ENCODE measurements at regions not wholly inside any gene's neighbourhood (a gene's known extent, or its start where the extent isn't known, plus 50 kb on each side); places are given as distances from the start of the nearest gene placed in this dataset.

DNA sequence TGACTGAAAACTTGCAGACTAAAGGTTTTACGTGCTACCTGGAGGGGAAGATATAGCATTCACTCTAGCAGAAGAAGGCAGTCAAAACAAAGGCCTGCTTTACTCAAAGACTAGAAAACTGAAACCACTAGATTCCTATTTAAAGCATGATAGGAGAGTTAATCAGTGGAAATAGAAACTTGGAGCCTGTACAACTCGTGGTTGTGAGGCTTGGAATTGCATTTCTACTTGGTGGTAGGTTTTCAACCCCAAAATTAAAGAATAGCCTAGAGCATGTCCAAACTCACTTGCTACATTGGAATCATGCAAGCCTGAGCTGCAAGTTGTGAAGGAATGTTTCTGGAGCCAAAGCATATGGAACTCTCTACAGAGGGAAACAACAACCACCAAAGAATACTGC is 1526.4 kb upstream of the NUDT12 start:
- H3K9me2 ChIP-seq (ENCODE audit: insufficient read depth, low read length) = no peaks in the 10 kb centered on the region
- no peaks in the 10 kb centered on the region for H3K36me3 ChIP-seq (ENCODE audit: insufficient read depth, low read length)
- no peaks in the 10 kb centered on the region for H3K9me3 ChIP-seq (ENCODE audit: low read length)
- POLR2A ChIA-PET = no interaction called here
- H4K20me1 ChIP-seq (ENCODE audit: insufficient read depth, low read length) = no peaks in the 10 kb centered on the region
- TF ChIP-seq, protein P1, sequence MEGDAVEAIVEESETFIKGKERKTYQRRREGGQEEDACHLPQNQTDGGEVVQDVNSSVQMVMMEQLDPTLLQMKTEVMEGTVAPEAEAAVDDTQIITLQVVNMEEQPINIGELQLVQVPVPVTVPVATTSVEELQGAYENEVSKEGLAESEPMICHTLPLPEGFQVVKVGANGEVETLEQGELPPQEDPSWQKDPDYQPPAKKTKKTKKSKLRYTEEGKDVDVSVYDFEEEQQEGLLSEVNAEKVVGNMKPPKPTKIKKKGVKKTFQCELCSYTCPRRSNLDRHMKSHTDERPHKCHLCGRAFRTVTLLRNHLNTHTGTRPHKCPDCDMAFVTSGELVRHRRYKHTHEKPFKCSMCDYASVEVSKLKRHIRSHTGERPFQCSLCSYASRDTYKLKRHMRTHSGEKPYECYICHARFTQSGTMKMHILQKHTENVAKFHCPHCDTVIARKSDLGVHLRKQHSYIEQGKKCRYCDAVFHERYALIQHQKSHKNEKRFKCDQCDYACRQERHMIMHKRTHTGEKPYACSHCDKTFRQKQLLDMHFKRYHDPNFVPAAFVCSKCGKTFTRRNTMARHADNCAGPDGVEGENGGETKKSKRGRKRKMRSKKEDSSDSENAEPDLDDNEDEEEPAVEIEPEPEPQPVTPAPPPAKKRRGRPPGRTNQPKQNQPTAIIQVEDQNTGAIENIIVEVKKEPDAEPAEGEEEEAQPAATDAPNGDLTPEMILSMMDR (conservative IDR thresholded peaks at IDR 0.05; ENCODE audit: low read length) = no peak
- TF ChIP-seq EZH2phosphoT487 (IDR thresholded peaks at IDR 0.05; ENCODE audit: borderline replicate concordance, low read depth, low read length) = no peak
- intact Hi-C loops (cut with micrococcal nuclease; ENCODE audit: unreplicated experiment) = no loop called here
- H3K79me2 ChIP-seq (ENCODE audit: insufficient read depth, low read depth, low read length) = no peaks in the 10 kb centered on the region
- DNase-seq (ENCODE audit: low spot score) = no peak
- H3K27ac ChIP-seq (ENCODE audit: low read depth, low read length, poor library complexity, severe bottlenecking) = no peak overlapping the region
- no peak overlapping the region for H3K4me3 ChIP-seq (ENCODE audit: low read depth, low read length, poor library complexity, severe bottlenecking)
- no peaks in the 10 kb centered on the region for H3K4me1 ChIP-seq (ENCODE audit: insufficient read depth, low read length, poor library complexity, severe bottlenecking)
- CTCF ChIA-PET (ENCODE audit: unreplicated experiment) = no interaction called here
- H3K4me2 ChIP-seq (ENCODE audit: low read length) = no peak overlapping the region
- H2AFZ ChIP-seq (ENCODE audit: low read length) = no peak overlapping the region
- no TSS peak for BruUV-seq (replicated peaks)

- Histone ChIP-seq H3K4me3 (ENCODE audit: low read depth, low read length, poor library complexity, severe bottlenecking) (no peak overlapping the region), H3K9me2 (ENCODE audit: insufficient read depth, low read length) (no peaks in the 10 kb centered on the region), H3K79me2 (ENCODE audit: insufficient read depth, low read depth, low read length) (no peaks in the 10 kb centered on the region), H3K4me2 (ENCODE audit: low read length) (no peak overlapping the region), H3K36me3 (ENCODE audit: insufficient read depth, low read length) (no peaks in the 10 kb centered on the region), H3K9me3 (ENCODE audit: low read length) (no peaks in the 10 kb centered on the region), H2AFZ (ENCODE audit: low read length) (no peak overlapping the region), H4K20me1 (ENCODE audit: insufficient read depth, low read length) (no peaks in the 10 kb centered on the region), H3K4me1 (ENCODE audit: insufficient read depth, low read length, poor library complexity, severe bottlenecking) (no peaks in the 10 kb centered on the region), H3K27ac (ENCODE audit: low read depth, low read length, poor library complexity, severe bottlenecking) (no peak overlapping the region)
- POLR2A ChIA-PET = no interaction called here
- DNase-seq (ENCODE audit: low spot score) = no peak
- CTCF ChIA-PET (ENCODE audit: unreplicated experiment) = no interaction called here
- no TSS peak for BruUV-seq (replicated peaks)
- intact Hi-C loops (cut with micrococcal nuclease; ENCODE audit: unreplicated experiment) = no loop called here
- no peak for TF ChIP-seq EZH2phosphoT487 (IDR thresholded peaks at IDR 0.05; ENCODE audit: borderline replicate concordance, low read depth, low read length)
- TF ChIP-seq, protein P1 (conservative IDR thresholded peaks at IDR 0.05; ENCODE audit: low read length) = no peak
Measured at GRCh38 chr5:105088102-105088501, 1525.5 kb upstream of the NUDT12 start.

DNA sequence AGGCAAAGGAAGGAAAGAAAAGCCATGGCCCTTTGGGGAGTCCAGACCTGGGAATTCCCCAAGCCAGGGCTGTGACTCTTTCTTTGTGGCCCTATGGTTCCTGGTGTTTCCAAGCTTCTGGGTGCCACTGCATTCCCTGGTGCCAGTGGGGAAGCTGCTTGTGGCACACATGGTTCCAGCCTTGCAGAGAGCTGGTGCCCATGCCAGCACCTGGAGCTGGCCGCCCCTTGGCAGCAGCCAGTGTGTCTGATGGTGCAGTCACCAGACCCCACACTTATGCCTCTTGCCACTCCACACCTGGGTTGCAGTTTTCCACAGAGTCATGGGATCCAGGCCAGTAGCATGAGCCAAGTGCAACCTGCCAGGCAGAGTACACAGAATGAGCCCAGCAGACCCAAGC is 1495.3 kb upstream of the NUDT12 start:
- H3K79me2 ChIP-seq (ENCODE audit: insufficient read depth, low read depth, low read length) = no peaks in the 10 kb centered on the region
- no peaks in the 10 kb centered on the region for H3K4me1 ChIP-seq (ENCODE audit: insufficient read depth, low read length, poor library complexity, severe bottlenecking)
- no peaks in the 10 kb centered on the region for H4K20me1 ChIP-seq (ENCODE audit: insufficient read depth, low read length)
- H3K9me3 ChIP-seq (ENCODE audit: low read length) = no peaks in the 10 kb centered on the region
- no peaks in the 10 kb centered on the region for H3K9me2 ChIP-seq (ENCODE audit: insufficient read depth, low read length)
- H3K4me3 ChIP-seq (ENCODE audit: low read depth, low read length, poor library complexity, severe bottlenecking) = no peak overlapping the region
- no TSS peak for BruUV-seq (replicated peaks)
- intact Hi-C loops (cut with micrococcal nuclease; ENCODE audit: unreplicated experiment) = no loop called here
- POLR2A ChIA-PET = interaction anchor here (0.6 to 1.2 kb wide), 2 partner anchors 26 to 917 kb away, joined by 3 read pairs; no protein-coding TSS in a partner anchor
- H2AFZ ChIP-seq (ENCODE audit: low read length) = no peak overlapping the region
- TF ChIP-seq, protein P1 (conservative IDR thresholded peaks at IDR 0.05; ENCODE audit: low read length) = no peak
- TF ChIP-seq EZH2phosphoT487 (IDR thresholded peaks at IDR 0.05; ENCODE audit: borderline replicate concordance, low read depth, low read length) = no peak
- no peaks in the 10 kb centered on the region for H3K36me3 ChIP-seq (ENCODE audit: insufficient read depth, low read length)
- no peak for DNase-seq (ENCODE audit: low spot score)
- no peak overlapping the region for H3K27ac ChIP-seq (ENCODE audit: low read depth, low read length, poor library complexity, severe bottlenecking)
- H3K4me2 ChIP-seq (ENCODE audit: low read length) = no peak overlapping the region
- CTCF ChIA-PET (ENCODE audit: unreplicated experiment) = no interaction called here
